Glomerular endothelial cell (primary cell): ENCODE measurements at regions not wholly inside any gene's neighbourhood (a gene's known extent, or its start where the extent isn't known, plus 50 kb on each side); places are given as distances from the start of the nearest gene placed in this dataset.

Experiments used
- DNase-seq: peaks from one replicate; pipeline ENCODE4 v3.0.0-alpha.2; 2011; ENCODE audit warnings: low read depth, low spot score; ENCODE audit errors: extremely low read depth

GRCh38 chr2:237213315-237214022 lies 127.8 kb downstream of the COPS8 start:
- DNase-seq: no peak

GRCh38 chr2:237214030-237214675 lies 128.5 kb downstream of the COPS8 start:
- no peak for DNase-seq

GRCh38 chr2:237214963-237215362 lies 129.3 kb downstream of the COPS8 start:
- DNase-seq: no peak

GRCh38 chr2:237217995-237218616 lies 132.4 kb downstream of the COPS8 start:
- no peak for DNase-seq

- no peak for DNase-seq
Measured at GRCh38 chr2:237218756-237219155, 133.1 kb downstream of the COPS8 start.

GRCh38 chr2:237219826-237220225 lies 134.1 kb downstream of the COPS8 start:
- no peak for DNase-seq

GRCh38 chr2:237221443-237221842 lies 135.8 kb downstream of the COPS8 start:
- no peak for DNase-seq

GRCh38 chr2:237222178-237222577 lies 136.5 kb downstream of the COPS8 start:
- DNase-seq: no peak

- no peak for DNase-seq
Measured at GRCh38 chr2:237222601-237223041, 136.9 kb downstream of the COPS8 start.

GRCh38 chr2:237223201-237223861 lies 137.6 kb downstream of the COPS8 start:
- no peak for DNase-seq

- no peak for DNase-seq
Measured at GRCh38 chr2:237227190-237227589, 141.5 kb downstream of the COPS8 start.

- DNase-seq: peak; percentile 44
Measured at GRCh38 chr2:237227592-237228280, 142.0 kb downstream of the COPS8 start.

- no peak for DNase-seq
Measured at GRCh38 chr2:237228281-237228625, 142.6 kb downstream of the COPS8 start.

GRCh38 chr2:237229905-237230304 lies 144.2 kb downstream of the COPS8 start:
- no peak for DNase-seq

- no peak for DNase-seq
Measured at GRCh38 chr2:237230355-237230754, 144.7 kb downstream of the COPS8 start.

GRCh38 chr2:237231593-237231992 lies 145.9 kb downstream of the COPS8 start:
- no peak for DNase-seq

GRCh38 chr2:237232166-237232565 lies 146.5 kb downstream of the COPS8 start:
- no peak for DNase-seq

GRCh38 chr2:237234268-237234667 lies 148.6 kb downstream of the COPS8 start:
- DNase-seq: no peak

- DNase-seq: no peak
Measured at GRCh38 chr2:237235383-237236095, 149.8 kb downstream of the COPS8 start.

GRCh38 chr2:237236188-237236587 lies 150.5 kb downstream of the COPS8 start:
- no peak for DNase-seq
